Frontal cortex (tissue), 3 donors: ENCODE measurements at regions not wholly inside any gene's neighbourhood (a gene's known extent, or its start where the extent isn't known, plus 50 kb on each side); places are given as distances from the start of the nearest gene placed in this dataset.
"Not testable (repeated sequence)": the region's sequence is repeated elsewhere in the genome, so short reads cannot be mapped to it uniquely, and the experiment has no call there.

Source experiments
- DNase-seq, 2 donors: peaks; one replicate each; pipeline ENCODE4 v3.0.0; 2012; ENCODE audit warnings: low spot score in 2 of 2
- FAIRE-seq: peaks from 2 replicates; lab custom pipeline; 2012; peaks lifted over from hg19 to GRCh38; lab: Jason Lieb, UNC
- donor health status: control.
- donor health status: control.
- donor health status: control.

DNA sequence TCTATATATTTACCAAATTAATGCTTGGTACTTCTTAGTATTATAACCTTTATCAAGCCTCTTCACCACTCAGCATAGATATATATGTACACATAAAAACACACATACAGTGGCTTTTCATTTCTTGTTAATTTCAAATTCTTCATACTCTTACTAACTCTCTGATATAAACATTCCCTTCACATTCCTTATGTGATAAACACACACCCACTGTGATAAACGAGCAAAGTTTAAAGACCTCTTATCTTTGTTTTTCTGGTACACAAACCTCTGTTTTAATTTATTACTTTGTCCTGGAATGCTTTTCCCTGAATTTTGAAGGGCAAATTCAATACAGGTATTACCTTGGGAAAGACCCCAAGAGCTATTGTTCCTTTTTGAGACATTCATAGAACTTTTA is 379.1 kb upstream of the TMPRSS15 start:
- FAIRE-seq (no peak), DNase-seq (no peak)

DNA sequence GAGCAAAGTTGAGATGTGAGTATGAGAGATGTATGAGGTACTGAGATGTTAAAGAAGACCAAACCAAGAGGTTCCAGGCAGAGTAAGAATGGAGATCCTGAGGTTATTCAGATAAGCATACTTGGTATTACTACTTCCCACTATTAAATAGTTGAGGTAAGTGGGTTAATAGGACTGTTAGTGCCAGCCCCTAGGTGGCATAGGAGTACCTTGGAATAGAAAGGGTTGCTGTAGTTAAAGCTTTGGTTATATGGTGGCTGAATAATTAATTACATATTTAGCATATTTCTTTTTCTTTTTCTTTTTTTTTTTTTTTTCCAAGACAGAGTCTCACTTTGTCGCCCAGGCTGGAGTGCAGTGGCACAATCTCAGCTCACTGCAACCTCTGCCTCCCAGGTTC is 397.9 kb upstream of the TMPRSS15 start:
- FAIRE-seq: no peak
- no peak for DNase-seq

DNA sequence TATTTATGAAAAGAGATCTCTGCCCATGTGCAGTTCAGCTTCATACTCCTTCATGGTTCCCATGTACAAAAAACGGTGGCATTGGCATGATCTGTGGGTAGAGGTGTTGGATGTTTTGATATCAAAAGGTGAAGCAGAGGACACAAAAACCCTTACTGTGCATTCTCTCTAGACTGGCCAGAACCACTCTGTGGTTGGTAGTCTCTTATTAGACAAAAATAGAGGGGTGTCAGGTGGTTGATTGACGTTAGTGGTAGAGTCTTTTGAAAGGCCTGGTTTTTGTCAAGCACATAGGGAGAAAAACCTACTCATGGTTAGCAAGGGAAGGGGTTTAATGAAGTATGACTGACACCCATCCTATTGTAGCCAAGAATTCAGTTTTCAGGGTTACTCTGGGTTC is 400.0 kb upstream of the TMPRSS15 start:
- DNase-seq: no peak
- no peak for FAIRE-seq

DNA sequence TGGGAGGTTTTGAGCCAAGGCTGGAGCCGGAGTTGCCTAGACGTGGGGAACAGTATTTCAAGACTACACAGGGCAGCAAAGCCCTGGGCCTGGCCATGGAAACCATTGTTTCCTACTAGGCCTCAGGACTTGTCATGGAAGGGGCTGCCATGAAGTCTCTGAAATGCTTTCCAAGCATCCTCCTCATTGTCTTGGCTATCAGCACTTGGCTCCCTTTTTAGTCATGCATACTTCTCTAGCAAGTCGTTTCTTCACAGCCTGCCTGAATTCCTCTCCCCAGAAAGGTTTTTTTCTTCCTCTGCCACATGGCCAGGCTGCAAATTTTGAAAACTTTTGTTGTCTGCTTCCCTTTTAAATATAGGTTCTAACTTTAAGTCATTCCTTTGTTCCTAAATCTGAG is 406.6 kb upstream of the TMPRSS15 start:
- FAIRE-seq (no peak), DNase-seq (no peak)

DNA sequence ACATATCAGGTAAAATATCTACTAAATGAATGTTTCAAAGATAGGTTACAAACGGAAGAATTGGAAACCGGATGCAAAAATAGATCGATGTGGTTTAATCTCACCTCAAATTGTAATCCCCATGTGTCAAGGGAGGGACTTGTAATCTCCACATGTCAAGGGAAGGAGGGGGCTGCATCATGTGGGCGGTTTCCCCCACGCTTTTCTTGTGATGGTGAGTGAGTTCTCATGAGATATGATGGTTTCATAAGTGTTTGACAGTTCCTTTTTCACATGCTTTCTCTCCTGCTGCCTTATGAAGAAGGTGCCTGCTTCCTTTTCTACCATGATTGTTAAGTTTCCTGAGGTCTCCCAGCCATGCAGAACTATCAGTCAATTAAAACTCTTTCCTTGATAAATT is 408.7 kb upstream of the TMPRSS15 start:
- FAIRE-seq (no peak), DNase-seq (no peak)

DNA sequence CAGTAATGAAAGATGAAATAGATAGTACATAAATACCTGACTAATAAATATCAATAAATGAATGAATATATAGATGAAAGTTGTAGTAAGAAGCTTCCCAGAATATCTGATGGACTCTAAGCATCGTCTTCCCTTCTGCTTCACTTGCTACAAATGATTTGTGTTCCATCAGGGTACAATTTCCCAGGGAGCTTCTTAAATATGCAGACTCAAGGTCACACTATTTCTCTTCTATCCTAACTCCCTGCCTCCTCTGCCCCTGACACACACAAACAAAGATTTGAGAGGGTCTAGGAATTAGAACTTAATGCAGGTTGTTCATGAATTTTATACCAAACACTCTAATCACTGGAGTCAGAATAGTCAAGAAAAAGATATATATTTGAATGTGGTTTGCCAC is 415.9 kb upstream of the TMPRSS15 start:
- FAIRE-seq: no peak
- DNase-seq: no peak

DNA sequence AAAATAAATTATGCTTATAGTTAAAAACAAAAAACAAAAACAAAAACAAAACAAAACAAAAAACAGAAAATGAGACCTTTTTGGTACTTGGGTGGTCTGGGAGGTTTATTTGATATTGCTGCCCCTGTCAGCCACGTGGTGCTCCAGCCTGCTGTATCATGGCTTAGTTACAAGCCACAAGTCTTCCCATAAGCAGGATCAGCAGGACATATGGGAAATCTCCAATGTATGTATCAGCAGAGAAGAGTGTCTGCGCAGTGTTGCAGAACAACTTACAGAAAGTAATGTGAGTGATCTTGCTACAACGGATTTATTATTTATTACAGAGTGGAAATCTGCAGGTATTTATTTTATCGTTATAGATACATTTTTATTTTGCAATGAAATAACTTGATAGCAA is 423.0 kb upstream of the TMPRSS15 start:
- DNase-seq (no peak), FAIRE-seq (no peak)

DNA sequence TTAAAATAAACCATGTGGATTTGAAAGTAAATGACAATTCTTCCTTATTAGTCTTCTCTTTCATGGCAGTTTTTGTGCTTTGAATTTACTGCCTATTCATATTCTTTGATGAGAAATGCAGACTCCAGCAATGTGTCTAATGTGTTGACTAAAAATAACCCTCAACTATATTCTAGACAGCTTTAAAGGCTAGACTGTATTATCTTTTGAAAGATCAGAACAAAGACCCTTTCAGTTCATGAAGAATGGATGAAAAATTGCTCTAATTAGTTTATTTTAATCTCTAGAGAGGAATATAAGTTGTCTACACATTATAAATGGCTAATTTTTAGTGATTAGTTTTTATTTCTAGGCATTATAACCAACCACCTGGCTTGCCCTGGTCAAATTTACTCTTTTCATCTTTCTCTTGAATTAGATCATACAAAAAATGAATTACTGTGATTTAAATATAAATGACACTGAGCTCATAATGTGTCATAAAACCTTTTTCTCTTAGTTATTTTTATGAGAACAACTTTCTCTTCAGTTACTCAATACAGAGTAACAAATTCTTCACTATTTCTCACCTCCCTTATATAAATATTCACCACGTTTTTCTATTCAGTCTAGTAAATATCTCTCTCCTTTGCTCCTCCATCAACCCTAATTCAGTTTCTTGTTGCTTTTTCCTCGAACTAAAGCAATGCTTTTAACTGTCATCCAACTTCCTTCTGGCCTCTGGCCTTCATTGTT is 428.5 kb upstream of the TMPRSS15 start:
- FAIRE-seq: no peak

DNA sequence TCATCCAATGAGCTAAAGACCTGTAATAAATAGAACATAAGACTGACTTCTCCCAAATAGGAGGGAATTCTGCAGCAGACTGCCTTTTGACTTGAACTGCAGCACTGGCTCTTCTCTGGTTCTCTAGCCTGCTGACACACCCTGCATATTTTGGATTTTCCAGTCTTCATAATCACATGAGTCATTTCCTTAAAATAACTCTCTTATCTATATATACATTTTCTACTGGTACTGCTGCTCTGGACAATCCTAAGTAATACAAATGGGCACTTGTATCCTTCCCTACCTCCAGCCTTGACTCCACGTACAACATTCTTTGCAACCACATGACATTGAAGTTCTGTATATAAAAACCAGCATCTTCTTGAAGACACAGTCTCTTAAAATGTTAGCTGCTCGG is 429.4 kb upstream of the TMPRSS15 start:
- no peak for FAIRE-seq

More for the DNA sequence above, 428.5 kb upstream of the TMPRSS15 start:
- no peak for DNase-seq

DNA sequence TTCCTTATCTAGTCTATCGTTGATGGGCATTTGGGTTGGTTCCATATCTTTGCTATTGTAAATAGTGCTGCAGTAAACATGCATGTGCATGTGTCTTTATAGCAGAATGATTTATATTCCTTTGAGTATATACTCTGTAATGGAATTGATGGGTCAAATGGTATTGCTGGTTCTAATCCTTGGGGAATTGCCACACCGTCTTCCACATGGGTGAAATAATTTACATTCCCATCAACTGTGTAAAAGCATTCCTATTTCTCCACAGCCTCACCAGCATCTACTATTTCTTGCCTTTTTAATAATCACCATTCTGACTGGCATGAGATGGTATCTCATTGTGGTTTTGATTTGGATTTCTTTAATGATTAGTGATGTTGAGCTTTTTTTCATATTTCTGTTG is 430.5 kb upstream of the TMPRSS15 start:
- not testable (repeated sequence) for DNase-seq, FAIRE-seq

More for the DNA sequence above, 429.4 kb upstream of the TMPRSS15 start:
- DNase-seq: no peak

DNA sequence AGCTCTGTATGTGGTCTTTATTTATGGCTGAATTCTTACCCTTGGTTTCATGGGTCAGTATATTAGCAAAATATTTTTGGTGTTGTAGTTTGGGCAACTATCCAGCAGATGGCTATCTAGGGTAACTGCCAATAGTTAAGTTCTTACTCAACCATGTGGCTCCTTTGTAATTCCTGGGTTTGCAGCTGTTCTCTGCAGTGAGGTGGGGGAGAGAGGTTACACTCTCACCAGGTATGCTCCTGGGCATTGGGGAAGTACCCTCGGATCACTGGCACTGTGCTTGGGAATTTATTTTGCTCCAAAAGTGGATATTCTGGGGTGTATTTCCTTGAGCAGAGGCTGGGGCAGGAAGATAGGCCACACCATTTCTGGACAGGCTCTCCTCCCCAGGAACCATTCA is 436.7 kb upstream of the TMPRSS15 start:
- FAIRE-seq: no peak
- DNase-seq: no peak

DNA sequence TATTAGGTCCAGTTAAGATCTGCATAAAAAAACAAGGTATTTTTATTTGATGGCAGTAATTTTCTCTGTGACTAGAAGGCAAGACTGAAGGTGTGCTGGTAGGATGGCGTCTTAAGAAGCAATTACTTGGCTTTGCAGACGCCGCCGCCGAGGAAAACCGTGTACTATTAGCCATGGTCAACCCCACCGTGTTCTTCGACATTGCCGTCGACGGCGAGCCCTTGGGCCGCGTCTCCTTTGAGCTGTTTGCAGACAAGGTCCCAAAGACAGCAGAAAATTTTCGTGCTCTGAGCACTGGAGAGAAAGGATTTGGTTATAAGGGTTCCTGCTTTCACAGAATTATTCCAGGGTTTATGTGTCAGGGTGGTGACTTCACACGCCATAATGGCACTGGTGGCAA is 454.0 kb upstream of the TMPRSS15 start:
- not testable (repeated sequence) for DNase-seq, FAIRE-seq

DNA sequence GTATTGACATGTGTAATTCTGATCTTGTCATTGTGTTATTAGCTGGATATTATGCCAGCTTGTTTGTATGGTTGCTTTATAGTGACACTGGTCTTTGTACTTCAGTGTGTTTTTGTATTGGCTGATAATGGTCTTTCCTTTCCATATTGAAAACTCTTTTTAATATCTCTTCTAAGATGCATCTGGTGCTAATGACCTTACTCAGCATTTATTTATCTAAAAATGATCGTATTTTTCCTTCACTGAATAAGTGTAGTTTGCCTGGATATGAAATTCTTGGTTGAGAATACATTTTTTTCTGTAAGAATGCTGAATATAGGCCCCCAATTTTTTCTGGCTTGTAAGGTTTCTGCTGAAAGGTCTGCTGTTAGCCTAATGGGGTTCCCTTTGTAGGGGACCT is 465.5 kb upstream of the TMPRSS15 start:
- DNase-seq: no peak
- FAIRE-seq: no peak

DNA sequence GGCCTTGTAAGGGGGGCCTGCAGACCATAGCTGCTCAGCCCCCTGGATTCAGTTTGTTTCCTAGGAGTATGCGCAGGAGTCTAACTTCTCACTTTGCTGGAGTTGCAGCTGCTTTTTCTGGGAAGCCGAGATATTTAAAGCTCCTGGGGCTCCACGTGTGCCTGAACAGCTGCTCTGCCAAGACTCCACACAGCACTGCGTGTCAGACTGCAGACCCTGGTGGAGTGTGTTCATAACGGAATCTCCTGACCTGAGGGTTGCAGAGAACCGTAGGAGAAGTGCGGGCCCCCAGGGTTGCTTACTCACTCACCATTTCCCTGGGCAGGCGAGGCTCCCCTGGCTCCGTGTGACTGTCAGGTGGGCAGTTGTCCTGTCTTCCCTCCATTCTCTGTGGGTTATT is 474.3 kb upstream of the TMPRSS15 start:
- no peak for DNase-seq
- no peak for FAIRE-seq

DNA sequence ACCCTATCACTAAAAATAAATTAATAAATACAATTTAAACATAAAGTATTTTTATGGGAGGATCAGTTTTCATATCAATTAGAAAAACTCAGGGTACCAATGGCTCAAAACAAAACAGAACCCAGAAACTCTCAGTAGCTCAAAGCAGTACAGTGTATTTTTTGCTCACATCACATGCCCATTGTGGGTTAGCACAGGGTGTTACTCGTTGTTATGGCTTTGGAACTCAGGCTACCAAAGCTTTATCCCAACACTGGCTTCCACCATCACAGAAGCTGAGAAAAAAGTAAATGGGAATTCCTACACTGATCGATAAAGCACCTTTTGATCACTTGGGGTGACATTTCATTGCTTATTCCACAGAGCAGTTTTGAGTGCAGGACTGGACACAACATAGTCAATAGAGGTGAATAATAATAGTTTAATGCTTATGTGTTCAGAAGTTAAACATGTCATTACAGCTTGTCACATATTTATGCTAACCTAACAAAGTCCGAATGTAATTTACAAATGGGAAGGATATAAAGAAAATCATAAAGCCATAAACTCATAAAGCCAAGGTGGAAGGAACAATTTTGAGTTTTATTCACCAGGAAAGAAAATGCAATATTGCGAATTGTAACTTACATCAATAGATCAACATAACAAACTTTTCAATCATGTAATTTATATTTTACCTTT is 484.5 kb upstream of the TMPRSS15 start:
- no peak for FAIRE-seq

DNA sequence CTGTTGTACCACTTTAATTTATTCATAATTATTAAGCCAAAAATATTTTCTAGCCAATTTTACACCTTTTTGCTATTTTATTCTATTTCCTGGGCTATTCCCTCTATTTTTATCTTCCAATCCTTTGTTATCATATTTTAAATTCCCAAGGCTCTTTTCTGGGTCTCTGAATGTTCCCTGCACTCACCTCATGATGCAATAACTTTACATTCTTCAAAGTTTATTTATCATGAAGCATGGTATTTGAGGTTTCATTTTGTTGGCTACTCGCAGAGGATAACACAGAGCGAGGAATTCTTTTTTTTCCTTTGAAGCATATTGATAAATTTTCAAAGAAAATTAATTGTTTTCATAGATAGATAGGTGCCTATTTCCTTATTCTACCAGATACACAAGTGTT is 489.8 kb upstream of the TMPRSS15 start:
- DNase-seq: no peak
- FAIRE-seq: no peak

More for the DNA sequence above, 484.5 kb upstream of the TMPRSS15 start:
- no peak for DNase-seq

DNA sequence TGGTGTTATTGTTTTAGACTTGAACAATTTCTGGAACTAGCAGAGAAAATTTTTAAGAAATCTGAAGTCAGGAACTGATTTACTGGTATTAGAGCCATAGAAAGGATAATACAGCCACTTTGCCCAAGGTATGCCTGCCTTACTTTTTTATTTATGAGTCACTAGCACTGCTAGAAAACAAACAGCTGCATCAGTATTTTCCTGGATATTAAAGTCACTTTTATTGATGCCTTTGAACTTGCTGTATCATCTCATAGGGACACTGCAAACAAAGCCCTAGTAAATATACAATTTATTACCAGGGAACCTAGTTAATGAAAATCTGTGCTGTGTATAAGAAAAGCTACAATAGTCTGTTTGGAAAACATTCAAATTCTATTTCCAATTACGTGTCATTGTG is 490.8 kb upstream of the TMPRSS15 start:
- no peak for FAIRE-seq
- no peak for DNase-seq

DNA sequence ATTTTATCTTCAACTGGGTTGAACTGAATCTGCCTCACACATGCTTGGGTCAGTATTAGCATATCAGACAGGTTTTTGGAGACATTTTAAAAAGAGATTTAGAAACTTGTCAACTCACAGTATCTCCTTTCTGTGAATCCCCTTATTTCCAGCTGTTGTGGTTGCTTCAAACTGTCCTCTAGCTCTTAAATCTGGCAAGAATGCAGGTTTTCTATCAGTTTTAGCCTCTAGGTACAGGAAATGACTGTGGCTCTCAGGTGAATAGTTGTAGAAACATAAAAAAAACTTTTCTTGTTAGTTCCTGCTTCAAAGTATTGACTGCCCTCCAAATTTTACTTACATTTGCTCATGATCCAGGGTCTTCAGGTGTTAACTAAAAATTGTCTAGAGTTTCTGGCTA is 495.7 kb upstream of the TMPRSS15 start:
- FAIRE-seq (no peak), DNase-seq (no peak)

DNA sequence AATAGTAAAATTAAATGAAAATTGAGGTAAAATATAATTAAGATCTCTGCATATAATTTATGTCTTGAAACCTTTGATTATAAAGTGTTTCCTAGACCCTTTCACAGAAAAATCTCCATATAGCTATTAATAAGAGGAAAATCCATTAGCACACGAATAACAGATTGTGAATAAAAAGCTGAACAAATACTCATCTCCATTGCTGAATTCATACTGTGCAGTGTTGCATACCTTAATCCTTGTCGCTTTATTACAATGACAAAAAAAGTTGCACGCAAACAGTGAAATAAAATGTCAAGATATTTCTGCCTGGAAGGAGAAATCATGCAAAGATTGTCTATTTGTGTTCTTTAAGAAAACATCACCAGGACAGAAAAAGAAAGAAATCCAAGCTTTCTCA is 499.1 kb upstream of the TMPRSS15 start:
- DNase-seq (no peak), FAIRE-seq (no peak)

DNA sequence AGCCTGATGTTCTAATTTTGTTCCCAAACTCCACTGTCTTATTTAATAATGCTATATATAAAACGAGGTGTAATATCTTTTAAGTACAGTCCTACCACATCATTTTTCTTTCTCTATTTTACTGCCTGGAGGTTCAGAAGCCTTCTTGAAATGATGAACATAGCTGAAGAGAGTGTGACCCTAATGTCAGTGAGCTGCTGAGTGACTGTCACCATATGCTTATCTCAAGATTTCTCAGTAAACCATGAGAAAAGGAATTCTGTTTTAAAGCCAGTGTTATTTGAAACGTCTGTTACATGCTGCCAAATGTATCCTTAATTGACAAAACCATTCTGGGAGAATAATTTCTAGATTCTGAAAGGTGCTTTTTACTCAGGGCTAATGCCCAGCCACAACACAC is 503.5 kb upstream of the TMPRSS15 start:
- DNase-seq (no peak), FAIRE-seq (no peak)

DNA sequence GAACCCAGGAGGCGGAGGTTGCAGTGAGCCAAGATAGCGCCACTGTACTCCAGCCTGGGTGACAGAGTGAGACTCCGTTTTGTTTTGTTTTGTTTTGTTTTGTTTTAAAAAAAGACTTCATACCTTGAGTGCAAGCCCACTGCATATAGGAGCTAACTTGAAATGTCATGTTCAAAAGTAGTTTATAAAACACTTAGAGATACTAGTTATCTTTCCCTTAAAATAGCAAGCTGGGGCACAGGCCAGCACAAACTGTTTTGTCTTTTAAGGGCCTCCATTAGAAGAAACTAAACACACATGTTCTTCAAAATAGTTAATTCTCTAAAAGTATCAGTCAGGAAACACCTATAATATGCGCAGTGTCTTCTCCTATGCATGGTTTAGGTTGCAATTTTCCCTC is 505.1 kb upstream of the TMPRSS15 start:
- FAIRE-seq (no peak), DNase-seq (no peak)

DNA sequence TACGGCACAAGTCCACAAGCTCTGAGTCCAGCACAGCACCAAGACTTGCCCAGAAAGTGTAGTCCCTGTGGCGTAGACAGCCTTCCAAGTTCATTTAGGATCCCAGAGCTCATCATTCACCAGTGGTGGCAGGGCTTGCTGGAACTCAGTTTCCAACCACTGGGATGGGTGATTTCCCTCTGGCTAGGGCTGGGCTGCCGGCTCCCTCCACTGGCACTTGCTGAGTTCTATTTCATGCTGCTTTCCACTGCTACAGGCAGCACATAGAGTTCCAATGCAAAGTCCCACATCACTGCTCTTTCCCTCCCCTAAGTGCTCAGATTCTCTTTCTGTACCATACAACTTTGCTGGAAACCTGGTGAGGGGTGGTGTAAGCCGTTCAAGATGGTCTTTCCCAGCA is 510.3 kb upstream of the TMPRSS15 start:
- no peak for FAIRE-seq
- DNase-seq: no peak
